Activated B cell treated with CpG ODN at 0.5 μM for 24 hours (primary cell): ENCODE measurements at regions not wholly inside any gene's neighbourhood (a gene's known extent, or its start where the extent isn't known, plus 50 kb on each side); places are given as distances from the start of the nearest gene placed in this dataset.

ENCODE experiments used
- ATAC-seq: fragments of 200-7000 bp; cut with Tn5 transposase; one replicate; pipeline ENCODE4 v1.10.0; 2021; ENCODE audit warnings: low read depth, mild to moderate bottlenecking, moderate library complexity
- CTCF ChIA-PET: fragments of 350-600 bp; sonication (Branson Sonifier 250); formaldehyde crosslinking; loops from one replicate; lab custom pipeline; 2021; ENCODE audit warnings: antibody characterized with exemption; lab: Charles Lee
- POLR2A ChIA-PET: fragments of 350-600 bp; sonication (Branson Sonifier 250); formaldehyde crosslinking; loops from one replicate; lab custom pipeline; 2021; ENCODE audit warnings: antibody characterized with exemption; lab: Charles Lee
- DNase-seq: peaks from one replicate; pipeline ENCODE4 v3.0.0; 2022
- H3K27ac Mint-ChIP-seq: one replicate; pipeline ENCODE4 v1.8.0; 2020; ENCODE audit warnings: mixed read lengths
- H3K27me3 Mint-ChIP-seq: one replicate; pipeline ENCODE4 v1.8.0; 2021; ENCODE audit warnings: mixed read lengths
- H3K36me3 Mint-ChIP-seq: one replicate; pipeline ENCODE4 v1.8.0; 2021; ENCODE audit warnings: low read depth, mixed read lengths
- H3K4me1 Mint-ChIP-seq: one replicate; pipeline ENCODE4 v1.8.0; 2021; ENCODE audit warnings: mixed read lengths
- H3K4me3 Mint-ChIP-seq: one replicate; pipeline ENCODE4 v1.8.0; 2020; ENCODE audit warnings: mild to moderate bottlenecking, mixed read lengths
- H3K9me3 Mint-ChIP-seq: one replicate; pipeline ENCODE4 v1.8.0; 2020; ENCODE audit warnings: mixed read lengths
- CTCF ChIP-seq: fragments of 200-600 bp; IDR thresholded peaks from one replicate; pipeline ENCODE4 v1.8.0; 2022; ENCODE audit warnings: antibody characterized with exemption, mild to moderate bottlenecking
- intact Hi-C: fragments of 100-400 bp; cut with micrococcal nuclease; formaldehyde crosslinking; loops from one replicate; pipeline ENCODE4 v1.15.1; 2024

GRCh38 chr3:157794771-157795170 lies 291.6 kb upstream of the VEPH1 start:
- POLR2A ChIA-PET, result no interaction called here
- Mint-ChIP-seq H3K4me1 (no peaks in the 10 kb centered on the region), H3K9me3 (peaks cover 6% of the 10 kb centered on the region)

GRCh38 chr3:157793745-157794144 lies 290.5 kb upstream of the VEPH1 start:
- no peak overlapping the region for H3K27ac Mint-ChIP-seq
- no peaks in the 10 kb centered on the region for H3K36me3 Mint-ChIP-seq
- DNase-seq (no peak), ATAC-seq (no peak)
- CTCF ChIA-PET, result no interaction called here
- H3K27me3 Mint-ChIP-seq, result no peaks in the 10 kb centered on the region
- peaks cover 2% of the 10 kb centered on the region for H3K9me3 Mint-ChIP-seq
- no peak for TF ChIP-seq CTCF
- no peaks in the 10 kb centered on the region for H3K4me1 Mint-ChIP-seq
- intact Hi-C loops, result no loop called here
- POLR2A ChIA-PET, result no interaction called here
- no peak overlapping the region for H3K4me3 Mint-ChIP-seq

More at GRCh38 chr3:157794771-157795170, 291.6 kb upstream of the VEPH1 start:
- Mint-ChIP-seq H3K27ac (no peak overlapping the region), H3K27me3 (no peaks in the 10 kb centered on the region), H3K36me3 (no peaks in the 10 kb centered on the region), H3K4me3 (no peak overlapping the region)
- no peak for TF ChIP-seq CTCF
- intact Hi-C loops, result no loop called here
- DNase-seq (no peak), ATAC-seq (no peak)
- CTCF ChIA-PET, result no interaction called here

GRCh38 chr3:157789162-157789561 lies 285.9 kb upstream of the VEPH1 start:
- DNase-seq (no peak), ATAC-seq (no peak)
- no peak for TF ChIP-seq CTCF
- POLR2A ChIA-PET, result no interaction called here
- intact Hi-C loops, result no loop called here
- Mint-ChIP-seq H3K27me3 (no peaks in the 10 kb centered on the region), H3K4me3 (no peak overlapping the region), H3K36me3 (no peaks in the 10 kb centered on the region), H3K9me3 (no peaks in the 10 kb centered on the region), H3K4me1 (no peaks in the 10 kb centered on the region), H3K27ac (no peak overlapping the region)
- CTCF ChIA-PET, result no interaction called here

- DNase-seq, result no peak
- H3K36me3 Mint-ChIP-seq, result no peaks in the 10 kb centered on the region
- TF ChIP-seq CTCF, result no peak
- no peaks in the 10 kb centered on the region for H3K27me3 Mint-ChIP-seq
- ATAC-seq, result no peak
- no peak overlapping the region for H3K27ac Mint-ChIP-seq
- intact Hi-C loops, result no loop called here
- no peaks in the 10 kb centered on the region for H3K4me1 Mint-ChIP-seq
- H3K4me3 Mint-ChIP-seq, result no peak overlapping the region
- H3K9me3 Mint-ChIP-seq, result no peaks in the 10 kb centered on the region
- CTCF ChIA-PET, result no interaction called here
- POLR2A ChIA-PET, result no interaction called here
These were observed 283.4 kb upstream of the VEPH1 start for GRCh38 chr3:157786618-157787017.

GRCh38 chr3:157786211-157786610 lies 283.0 kb upstream of the VEPH1 start:
- no peaks in the 10 kb centered on the region for H3K4me1 Mint-ChIP-seq
- intact Hi-C loops, result no loop called here
- H3K9me3 Mint-ChIP-seq, result no peaks in the 10 kb centered on the region
- no peaks in the 10 kb centered on the region for H3K27me3 Mint-ChIP-seq
- no peaks in the 10 kb centered on the region for H3K36me3 Mint-ChIP-seq
- CTCF ChIA-PET, result no interaction called here
- no peak for DNase-seq
- no peak for TF ChIP-seq CTCF
- H3K27ac Mint-ChIP-seq, result no peak overlapping the region
- H3K4me3 Mint-ChIP-seq, result no peak overlapping the region
- POLR2A ChIA-PET, result no interaction called here
- ATAC-seq, result no peak
